ENCODE measurements at regions not wholly inside any gene's neighbourhood (a gene's known extent, or its start where the extent isn't known, plus 50 kb on each side); places are given as distances from the start of the nearest gene placed in this dataset.

- TF ChIP-seq, protein P1, sequence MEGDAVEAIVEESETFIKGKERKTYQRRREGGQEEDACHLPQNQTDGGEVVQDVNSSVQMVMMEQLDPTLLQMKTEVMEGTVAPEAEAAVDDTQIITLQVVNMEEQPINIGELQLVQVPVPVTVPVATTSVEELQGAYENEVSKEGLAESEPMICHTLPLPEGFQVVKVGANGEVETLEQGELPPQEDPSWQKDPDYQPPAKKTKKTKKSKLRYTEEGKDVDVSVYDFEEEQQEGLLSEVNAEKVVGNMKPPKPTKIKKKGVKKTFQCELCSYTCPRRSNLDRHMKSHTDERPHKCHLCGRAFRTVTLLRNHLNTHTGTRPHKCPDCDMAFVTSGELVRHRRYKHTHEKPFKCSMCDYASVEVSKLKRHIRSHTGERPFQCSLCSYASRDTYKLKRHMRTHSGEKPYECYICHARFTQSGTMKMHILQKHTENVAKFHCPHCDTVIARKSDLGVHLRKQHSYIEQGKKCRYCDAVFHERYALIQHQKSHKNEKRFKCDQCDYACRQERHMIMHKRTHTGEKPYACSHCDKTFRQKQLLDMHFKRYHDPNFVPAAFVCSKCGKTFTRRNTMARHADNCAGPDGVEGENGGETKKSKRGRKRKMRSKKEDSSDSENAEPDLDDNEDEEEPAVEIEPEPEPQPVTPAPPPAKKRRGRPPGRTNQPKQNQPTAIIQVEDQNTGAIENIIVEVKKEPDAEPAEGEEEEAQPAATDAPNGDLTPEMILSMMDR (IDR thresholded peaks at IDR 0.05), result no peak
Observed at GRCh38 chr4:45568694-45569093, 555.2 kb downstream of the GABRG1 start.

GRCh38 chr4:45566896-45567603, 556.8 kb downstream of the GABRG1 start:
- intact Hi-C loops (cut with DNase I), result no loop called here
- no peaks in the 10 kb centered on the region for H3K9me3 ChIP-seq
- DNase-seq (ENCODE audit: low spot score in 2 of 2), result no peak
- H3K27ac ChIP-seq, result no peak overlapping the region
- no peaks in the 10 kb centered on the region for H3K4me1 ChIP-seq
- no peaks in the 10 kb centered on the region for H3K27me3 ChIP-seq
- no peak overlapping the region for H3K4me3 ChIP-seq
- no peaks in the 10 kb centered on the region for H3K36me3 ChIP-seq
- TF ChIP-seq, protein P1 (IDR thresholded peaks at IDR 0.05), result no peak

More at GRCh38 chr4:45568694-45569093, 555.2 kb downstream of the GABRG1 start:
- Histone ChIP-seq H3K4me3 (no peak overlapping the region), H3K36me3 (no peaks in the 10 kb centered on the region), H3K9me3 (no peaks in the 10 kb centered on the region), H3K27me3 (no peaks in the 10 kb centered on the region), H3K27ac (no peak overlapping the region), H3K4me1 (no peaks in the 10 kb centered on the region)
- DNase-seq (ENCODE audit: low spot score in 2 of 2), result no peak
- intact Hi-C loops (cut with DNase I), result no loop called here

DNA sequence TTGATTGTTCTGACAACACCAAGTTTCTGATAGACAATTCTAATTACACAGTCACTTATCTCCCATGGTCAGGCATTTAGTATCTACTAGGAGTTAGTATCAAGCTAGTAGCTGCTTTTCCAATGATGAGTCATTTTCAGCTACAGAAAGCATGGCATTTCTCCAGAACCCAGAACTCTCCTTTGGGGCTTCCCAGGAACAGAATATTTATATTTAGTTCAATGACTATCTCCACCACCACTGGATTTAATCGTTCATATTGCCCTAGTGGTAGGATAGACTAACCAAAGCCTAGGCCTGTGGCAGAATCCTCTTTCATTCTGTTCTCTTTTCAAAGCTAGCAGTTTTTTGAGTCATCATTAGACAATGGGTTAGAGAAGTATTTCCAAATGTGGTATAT, 569.4 kb downstream of the GABRG1 start:
- Histone ChIP-seq H3K4me3 (no peak overlapping the region), H3K27me3 (no peaks in the 10 kb centered on the region), H3K9me3 (no peaks in the 10 kb centered on the region), H3K4me1 (no peaks in the 10 kb centered on the region), H3K36me3 (no peaks in the 10 kb centered on the region), H3K27ac (no peak overlapping the region)
- TF ChIP-seq, protein P1 (IDR thresholded peaks at IDR 0.05), result no peak
- DNase-seq (ENCODE audit: low spot score in 2 of 2), result no peak
- intact Hi-C loops (cut with DNase I), result no loop called here

GRCh38 chr4:45550766-45551366, 573.0 kb downstream of the GABRG1 start:
- no peak overlapping the region for H3K4me3 ChIP-seq
- no peaks in the 10 kb centered on the region for H3K36me3 ChIP-seq
- TF ChIP-seq, protein P1 (IDR thresholded peaks at IDR 0.05), result no peak
- no peak for DNase-seq (ENCODE audit: low spot score in 2 of 2)
- no peaks in the 10 kb centered on the region for H3K27me3 ChIP-seq
- no peaks in the 10 kb centered on the region for H3K9me3 ChIP-seq
- no peaks in the 10 kb centered on the region for H3K4me1 ChIP-seq
- no peak overlapping the region for H3K27ac ChIP-seq
- intact Hi-C loops (cut with DNase I), result no loop called here

DNA sequence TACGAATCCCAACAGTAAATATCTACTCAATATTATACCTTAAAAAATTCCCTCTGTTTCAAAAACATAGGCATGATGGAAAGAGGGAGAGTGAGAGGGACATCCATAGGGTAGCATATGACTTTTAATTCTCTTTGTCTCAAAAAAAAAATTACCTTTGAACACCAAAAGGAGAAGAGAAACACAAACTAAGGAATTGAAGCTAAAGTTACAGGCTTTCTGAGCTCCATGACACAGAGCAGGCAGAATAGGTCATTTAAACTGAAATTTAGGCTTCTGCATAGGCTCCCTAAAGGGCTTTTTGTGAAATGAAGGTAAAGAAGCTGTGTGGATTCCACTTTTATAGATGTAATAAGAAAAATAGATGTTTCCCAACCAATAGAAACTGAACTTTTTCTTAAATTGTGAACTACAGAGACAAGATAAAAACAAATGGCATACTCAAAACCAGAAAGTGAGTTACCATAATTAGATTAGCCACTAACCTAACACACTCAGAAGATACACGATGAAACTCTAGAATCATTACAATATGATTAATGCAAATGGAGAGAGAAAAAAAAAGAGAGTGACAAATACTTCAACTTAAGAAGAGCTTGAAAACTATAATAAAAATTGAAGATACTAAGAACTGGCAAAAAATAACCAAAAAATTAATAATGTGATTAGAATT, 584.6 kb downstream of the GABRG1 start:
- TF ChIP-seq, protein P1 (IDR thresholded peaks at IDR 0.05), result no peak
- no peak for DNase-seq (ENCODE audit: low spot score in 2 of 2)
- intact Hi-C loops (cut with DNase I), result no loop called here
- Histone ChIP-seq H3K9me3 (no peaks in the 10 kb centered on the region), H3K27ac (no peak overlapping the region), H3K4me1 (no peaks in the 10 kb centered on the region), H3K27me3 (no peaks in the 10 kb centered on the region), H3K36me3 (no peaks in the 10 kb centered on the region), H3K4me3 (no peak overlapping the region)

All from ascending aorta (tissue), 2 donors.